Renal cortical epithelial cell (primary cell): ENCODE measurements at regions not wholly inside any gene's neighbourhood (a gene's known extent, or its start where the extent isn't known, plus 50 kb on each side); places are given as distances from the start of the nearest gene placed in this dataset.
"Not testable (repeated sequence)": the region's sequence is repeated elsewhere in the genome, so short reads cannot be mapped to it uniquely, and the experiment has no call there.

ENCODE experiments used
- DNase-seq: peaks from one replicate; pipeline ENCODE4 v3.0.0-alpha.2; 2011; ENCODE audit warnings: low read depth

DNA sequence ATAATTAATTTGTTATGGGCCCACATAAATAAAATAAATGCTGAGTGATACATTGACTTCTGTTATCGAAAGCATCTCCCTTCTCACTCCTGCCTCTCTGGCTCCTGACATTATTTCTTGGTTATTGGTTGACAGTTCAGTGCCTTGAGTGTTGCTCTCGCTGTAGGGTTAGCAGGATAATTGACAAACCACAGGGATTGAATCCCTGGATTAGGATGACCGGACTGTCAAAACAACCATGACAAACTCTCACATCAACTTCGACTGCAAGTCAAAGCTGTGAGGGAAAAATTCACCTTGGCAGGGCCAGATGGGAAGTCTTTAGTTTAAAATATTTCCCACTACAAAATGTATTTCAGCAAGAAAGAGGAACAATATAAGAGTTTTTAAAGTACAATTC is 245.4 kb upstream of the TFAP2D start:
- no peak for DNase-seq

GRCh38 chr6:50471041-50471440 is 242.3 kb upstream of the TFAP2D start:
- no peak for DNase-seq

GRCh38 chr6:50510361-50510760 is 203.0 kb upstream of the TFAP2D start:
- no peak for DNase-seq

GRCh38 chr6:50520326-50521266 is 192.7 kb upstream of the TFAP2D start:
- DNase-seq, result no peak

- DNase-seq, result no peak
These were observed 189.0 kb upstream of the TFAP2D start for GRCh38 chr6:50524341-50524740.

DNA sequence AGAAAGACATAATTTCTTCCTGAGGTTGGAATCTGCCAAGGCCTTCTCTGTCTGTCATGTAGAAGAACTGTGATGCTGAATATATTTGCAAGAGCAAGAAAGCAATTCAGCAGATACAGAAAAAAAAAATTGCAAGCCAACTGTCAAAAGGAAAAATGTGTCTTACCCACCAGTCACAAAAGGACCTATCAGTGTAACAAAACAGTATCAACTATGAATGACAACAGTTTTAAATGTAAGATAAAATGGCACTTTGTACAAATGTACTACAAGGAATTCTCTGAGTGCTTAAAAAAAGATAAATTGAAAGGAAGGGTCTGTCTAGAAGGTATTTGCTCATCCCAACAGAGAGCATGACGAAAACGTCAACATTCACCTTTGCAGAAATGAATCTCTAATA is 185.3 kb upstream of the TFAP2D start:
- no peak for DNase-seq

GRCh38 chr6:50539447-50539846 is 173.9 kb upstream of the TFAP2D start:
- peak; percentile 67 for DNase-seq

DNA sequence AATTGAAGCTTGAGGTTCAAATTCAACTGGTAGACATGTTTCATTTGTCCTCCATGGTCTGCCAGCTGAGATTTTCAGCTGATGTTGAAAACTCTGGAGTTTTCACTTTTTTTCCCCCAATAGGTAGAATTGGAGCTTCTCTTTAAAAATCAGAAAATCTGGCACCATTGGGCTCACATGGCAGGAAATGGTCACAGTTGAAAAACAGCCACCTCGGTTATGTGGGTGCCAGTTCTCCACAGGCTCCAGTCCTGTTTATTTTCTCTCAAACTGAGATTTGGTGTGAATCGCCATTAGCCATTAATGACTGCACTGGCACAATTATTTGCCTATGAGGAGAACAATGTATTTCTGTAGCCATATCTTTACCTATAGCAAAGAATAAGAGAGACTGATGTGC is 171.4 kb upstream of the TFAP2D start:
- DNase-seq, result no peak

DNA sequence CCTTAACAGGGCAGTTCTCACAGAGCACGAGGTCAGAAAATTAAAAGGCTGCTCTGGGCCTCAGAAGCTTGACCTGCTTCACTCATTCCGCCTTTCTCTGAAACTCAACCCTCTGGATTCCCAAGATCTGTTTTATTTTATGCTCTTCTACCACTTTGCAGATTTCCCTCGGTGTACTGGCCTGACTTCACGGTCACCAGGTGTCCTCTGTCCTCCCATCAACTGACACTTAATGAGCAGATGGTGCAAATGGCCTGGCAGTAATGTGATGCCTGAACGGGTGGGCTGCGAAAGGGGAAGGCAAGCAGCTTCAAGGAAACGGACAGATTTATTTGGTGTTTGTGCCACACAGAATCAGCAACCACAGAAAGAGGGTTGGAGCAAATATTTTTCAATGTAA is 169.7 kb upstream of the TFAP2D start:
- no peak for DNase-seq

GRCh38 chr6:50549026-50549425 is 164.3 kb upstream of the TFAP2D start:
- no peak for DNase-seq

- DNase-seq, result no peak
These were observed 163.9 kb upstream of the TFAP2D start for GRCh38 chr6:50549475-50549874.

GRCh38 chr6:50555982-50556381 is 157.3 kb upstream of the TFAP2D start:
- no peak for DNase-seq

DNA sequence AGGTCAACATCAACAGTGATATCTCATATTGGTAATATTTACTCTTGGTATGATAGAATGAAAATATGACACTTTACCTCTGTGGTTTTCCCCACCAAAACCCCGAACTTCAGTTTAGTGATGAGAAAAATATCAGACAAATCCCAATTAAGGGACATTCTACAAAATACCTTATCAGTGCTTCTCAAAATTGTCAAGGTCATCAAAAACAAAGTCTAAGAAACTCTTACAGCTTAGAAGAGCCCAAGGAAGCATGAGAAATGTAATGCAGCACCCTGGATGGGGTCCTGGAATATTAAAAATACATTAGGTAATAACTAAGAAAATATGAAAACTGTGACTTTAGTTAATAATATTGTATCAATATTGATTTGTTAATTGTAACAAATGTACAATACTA is 148.3 kb upstream of the TFAP2D start:
- DNase-seq, result no peak

GRCh38 chr6:50571230-50571629 is 142.1 kb upstream of the TFAP2D start:
- not testable (repeated sequence) for DNase-seq

GRCh38 chr6:50585441-50586330 is 127.6 kb upstream of the TFAP2D start:
- no peak for DNase-seq

DNA sequence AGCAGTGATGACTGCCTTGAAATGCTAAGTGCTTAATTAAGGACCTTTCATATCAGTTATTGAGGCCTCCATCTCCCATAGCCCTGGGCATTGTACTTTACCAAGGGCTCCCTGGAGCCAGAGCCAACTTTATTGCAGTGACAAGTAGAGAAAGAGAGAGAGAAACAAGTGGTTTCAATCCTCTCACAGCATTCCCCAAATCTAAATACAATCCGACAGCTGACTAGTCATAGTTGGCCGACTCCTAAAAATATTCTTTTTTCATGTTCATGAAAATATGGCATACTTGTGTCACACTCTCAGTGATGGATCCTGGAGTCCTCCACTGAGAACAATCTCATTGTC is 127.0 kb upstream of the TFAP2D start:
- DNase-seq, result no peak

DNA sequence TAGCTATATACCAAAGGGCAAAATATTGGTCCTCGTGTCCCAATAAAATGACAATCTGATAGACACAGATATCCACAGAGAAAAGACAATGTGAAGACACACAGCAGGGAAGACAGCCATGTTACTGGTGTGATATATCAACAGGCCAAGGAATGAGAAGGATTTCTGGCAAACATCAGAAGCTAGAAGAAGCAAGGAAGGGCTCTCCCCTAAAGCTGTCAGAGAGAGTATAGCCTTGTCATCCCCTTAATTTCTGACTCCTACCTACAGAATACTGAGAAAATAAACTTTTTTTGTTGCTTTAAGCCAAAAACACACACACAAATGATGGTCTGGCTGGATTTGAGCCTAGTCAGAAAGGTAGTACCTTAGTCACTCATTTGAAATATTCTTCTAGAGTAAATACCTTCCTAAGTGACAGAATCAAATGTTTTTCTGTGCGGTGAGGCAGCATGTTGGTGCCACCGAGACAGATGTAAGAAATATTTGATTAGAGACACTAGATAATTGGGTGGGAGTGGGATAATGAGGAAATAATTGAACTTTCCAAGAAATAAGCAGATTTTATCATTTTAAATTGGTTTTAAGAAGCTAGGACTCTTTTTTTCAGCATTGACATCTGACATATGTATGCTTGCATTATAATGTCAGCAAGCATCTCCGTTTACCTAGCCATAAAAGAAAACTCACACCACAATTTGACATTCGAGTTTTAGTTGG is 123.4 kb upstream of the TFAP2D start:
- no peak for DNase-seq

GRCh38 chr6:50591135-50591534 is 122.2 kb upstream of the TFAP2D start:
- DNase-seq, result no peak

DNA sequence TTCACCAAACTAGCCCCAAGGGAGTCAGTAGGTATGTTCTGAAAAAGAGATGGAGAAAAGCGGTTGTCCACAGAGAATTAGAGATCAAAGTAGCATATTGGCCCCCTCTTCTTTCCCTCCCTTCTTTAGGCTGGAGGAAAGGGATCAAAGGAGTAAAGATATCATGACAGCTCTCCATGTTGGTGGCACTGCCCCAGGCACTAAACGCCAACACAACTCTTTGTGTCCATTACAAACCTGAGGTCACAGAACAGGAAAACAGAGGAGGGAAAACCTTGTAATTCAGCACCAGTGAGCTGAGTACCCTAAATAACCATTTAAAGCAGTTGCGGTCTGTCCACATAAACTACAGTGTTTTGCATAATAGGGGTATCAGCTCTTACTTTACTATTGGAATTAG is 113.0 kb upstream of the TFAP2D start:
- no peak for DNase-seq

- DNase-seq, result peak; percentile 44
These were observed 111.0 kb upstream of the TFAP2D start for GRCh38 chr6:50602292-50602691.

DNA sequence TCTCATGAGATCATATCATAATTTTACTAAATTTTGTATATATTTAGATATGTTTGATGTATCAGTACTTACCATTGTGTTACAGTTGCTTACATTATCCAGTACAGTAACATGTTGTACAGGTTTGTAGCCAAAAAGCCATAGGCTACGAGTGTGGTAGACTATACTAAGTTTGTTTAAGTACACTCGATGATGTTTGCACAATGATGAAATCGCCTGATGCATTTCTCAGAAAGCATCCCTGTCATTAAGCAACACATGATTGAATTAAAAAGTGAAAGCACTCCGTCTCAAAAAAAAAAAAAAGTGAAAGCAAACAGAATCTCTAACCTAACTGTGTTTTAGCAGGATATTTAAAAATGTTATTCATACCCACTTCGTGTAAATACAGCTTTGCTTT is 104.9 kb upstream of the TFAP2D start:
- no peak for DNase-seq

- peak; percentile 4 for DNase-seq
These were observed 102.8 kb upstream of the TFAP2D start for GRCh38 chr6:50610562-50610961.
